Pancreas (tissue), 10 donors: ENCODE measurements at regions not wholly inside any gene's neighbourhood (a gene's known extent, or its start where the extent isn't known, plus 50 kb on each side); places are given as distances from the start of the nearest gene placed in this dataset.
"Not testable (repeated sequence)": the region's sequence is repeated elsewhere in the genome, so short reads cannot be mapped to it uniquely, and the experiment has no call there.

ENCODE experiments used
- ATAC-seq, 4 donors: fragments of 200-7000 bp; cut with Tn5 transposase; one replicate each; pipeline versions ENCODE4 v1.8.0 to v1.9.1; 2020; ENCODE audit warnings: mild to moderate bottlenecking in 4 of 4, moderate library complexity in 4 of 4
- DNase-seq, 6 donors: peaks; one replicate each; pipeline ENCODE4 v3.0.0-alpha.2; 2020
- FAIRE-seq: peaks from 2 replicates; lab custom pipeline; 2012; peaks lifted over from hg19 to GRCh38; lab: Jason Lieb, UNC
- H3K27ac ChIP-seq, 4 donors: fragments of 200-600 bp; sonication (generic); 1 replicate in 3 of 4; 2 replicates in 1 of 4; pipeline versions ENCODE4 v1.5.0 to v1.8.0; 2020
- H3K27me3 ChIP-seq, 4 donors: fragments of 200-600 bp; one replicate each; pipeline ENCODE4 v1.8.0; 2021
- H3K36me3 ChIP-seq, 3 donors: fragments of 200-600 bp; sonication (generic) in 1 of 3; one replicate each; pipeline versions ENCODE4 v1.5.0 to v1.8.0; 2020 to 2021
- H3K4me1 ChIP-seq, 3 donors: fragments of 200-600 bp; one replicate each; pipeline ENCODE4 v1.8.0; 2021
- H3K4me3 ChIP-seq, 4 donors: fragments of 200-600 bp; sonication (generic) in 2 of 4; one replicate each; pipeline versions ENCODE4 v1.5.0 to v1.8.0; 2020 to 2021
- H3K9me3 ChIP-seq, 4 donors: fragments of 200-600 bp; one replicate each; pipeline ENCODE4 v1.8.0; 2021
- WGBS, 2 donors: extraction: QIAGEN DNeasy Blood & Tissue Kit; methylation state at CpG; one replicate each; pipeline ENCODE4 v1.1.7; 2013; 5-methylcytosine and 5-hydroxymethylcytosine counted together
- intact Hi-C, 3 donors: fragments of 100-400 bp; cut with DNase I; formaldehyde crosslinking; loops; one replicate each; pipeline versions ENCODE4 v1.11.1 to v1.14.2; 2022
- TF ChIP-seq, protein P1 (sequence below), 4 donors: fragments of 200-600 bp; sonication (generic) in 3 of 4; IDR thresholded peaks; one replicate each; pipeline versions ENCODE4 v1.5.0 to v1.8.0; 2021; ENCODE audit warnings: antibody characterized with exemption in 4 of 4
- donor health status: healthy with polysubstance abuse.
- donor health status: DM: no; HTN: no; CAD: no; lungs with moderate emphysema.
- donor health status: DM: no; HTN: no; CAD: no.
- donor health status: control.
- donor health status: control.
- donor health status: Bipolar disorder and iron deficiency.
- donor health status: DM: yes; HTN: yes; CAD: no.
- donor health status: DM: no; HTN: no; CAD: no.
- donor health status: DM: no; HTN: no; CAD: no.
- donor health status: DM: yes; HTN: yes; CAD: no.

DNA sequence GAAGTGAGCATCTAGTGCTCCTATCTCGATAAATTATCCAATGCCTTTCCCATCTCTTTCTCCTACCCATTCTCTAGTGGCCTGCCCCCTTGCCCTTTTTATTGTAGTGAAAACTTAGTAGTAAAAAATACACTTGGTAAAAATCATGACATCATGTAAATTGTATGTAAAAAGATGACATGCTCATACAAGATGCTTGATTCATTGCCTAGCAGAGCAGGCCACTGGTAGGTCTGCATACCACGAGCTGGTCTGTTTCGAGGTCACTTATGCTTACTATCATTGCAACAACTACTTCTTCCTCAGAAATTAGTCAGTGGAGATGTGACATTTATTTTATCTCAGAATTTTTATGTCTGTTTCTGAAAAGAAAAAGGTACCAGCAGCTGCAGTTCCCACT is 177.3 kb downstream of the C9orf152 start:
- H3K4me3 ChIP-seq = no peak overlapping the region
- intact Hi-C loops = no loop called here
- no peaks in the 10 kb centered on the region for H3K27me3 ChIP-seq
- ATAC-seq (no peak), DNase-seq (no peak), FAIRE-seq (no peak)
- no peaks in the 10 kb centered on the region for H3K9me3 ChIP-seq
- H3K4me1 ChIP-seq = no peaks in the 10 kb centered on the region
- H3K36me3 ChIP-seq = no peaks in the 10 kb centered on the region
- H3K27ac ChIP-seq = no peak overlapping the region
- TF ChIP-seq, protein P1, sequence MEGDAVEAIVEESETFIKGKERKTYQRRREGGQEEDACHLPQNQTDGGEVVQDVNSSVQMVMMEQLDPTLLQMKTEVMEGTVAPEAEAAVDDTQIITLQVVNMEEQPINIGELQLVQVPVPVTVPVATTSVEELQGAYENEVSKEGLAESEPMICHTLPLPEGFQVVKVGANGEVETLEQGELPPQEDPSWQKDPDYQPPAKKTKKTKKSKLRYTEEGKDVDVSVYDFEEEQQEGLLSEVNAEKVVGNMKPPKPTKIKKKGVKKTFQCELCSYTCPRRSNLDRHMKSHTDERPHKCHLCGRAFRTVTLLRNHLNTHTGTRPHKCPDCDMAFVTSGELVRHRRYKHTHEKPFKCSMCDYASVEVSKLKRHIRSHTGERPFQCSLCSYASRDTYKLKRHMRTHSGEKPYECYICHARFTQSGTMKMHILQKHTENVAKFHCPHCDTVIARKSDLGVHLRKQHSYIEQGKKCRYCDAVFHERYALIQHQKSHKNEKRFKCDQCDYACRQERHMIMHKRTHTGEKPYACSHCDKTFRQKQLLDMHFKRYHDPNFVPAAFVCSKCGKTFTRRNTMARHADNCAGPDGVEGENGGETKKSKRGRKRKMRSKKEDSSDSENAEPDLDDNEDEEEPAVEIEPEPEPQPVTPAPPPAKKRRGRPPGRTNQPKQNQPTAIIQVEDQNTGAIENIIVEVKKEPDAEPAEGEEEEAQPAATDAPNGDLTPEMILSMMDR (IDR thresholded peaks at IDR 0.05) = no peak
- 82% methylated on average over 3 of the region's 3 CpGs for WGBS, 2 donors

DNA sequence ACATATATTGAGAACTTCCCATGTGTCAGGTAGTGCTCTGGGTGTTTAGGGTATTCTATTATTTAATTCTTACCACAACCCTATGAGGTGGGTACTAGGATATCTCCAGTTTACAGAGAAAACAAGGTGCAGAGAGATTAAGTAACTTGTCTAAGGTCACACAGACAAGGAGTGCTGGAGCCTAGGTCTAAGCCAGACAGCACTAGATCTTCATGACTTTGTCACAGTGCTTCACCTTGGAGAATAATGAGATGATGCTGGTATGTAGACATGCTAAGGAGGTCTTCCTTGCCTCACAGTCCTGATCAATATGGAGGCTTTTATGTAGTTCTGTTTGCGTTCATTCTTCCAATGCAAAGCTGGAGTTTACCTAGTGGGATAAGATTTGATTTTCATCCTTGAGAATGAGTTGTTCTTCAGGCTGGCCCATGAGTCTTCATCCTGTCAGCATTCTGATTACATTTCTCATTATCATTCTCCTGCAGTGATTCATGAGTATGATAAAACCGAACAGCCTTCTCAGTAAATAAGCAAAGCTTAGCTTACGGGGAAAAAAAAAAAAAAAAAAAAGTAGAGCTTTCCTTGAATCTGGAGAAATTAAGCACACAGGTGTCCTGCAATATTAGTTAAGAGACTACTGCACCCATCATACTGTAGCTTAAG is 176.3 kb downstream of the C9orf152 start:
- DNase-seq (no peak), ATAC-seq (no peak), FAIRE-seq (no peak)
- H3K27ac ChIP-seq = no peak overlapping the region
- H3K36me3 ChIP-seq = no peaks in the 10 kb centered on the region
- WGBS, 2 donors = 71 to 75% methylated on average over 3 of the region's 3 CpGs
- H3K27me3 ChIP-seq = no peaks in the 10 kb centered on the region
- intact Hi-C loops = no loop called here
- H3K4me3 ChIP-seq = no peak overlapping the region
- no peaks in the 10 kb centered on the region for H3K9me3 ChIP-seq
- TF ChIP-seq, protein P1 (IDR thresholded peaks at IDR 0.05) = no peak
- no peaks in the 10 kb centered on the region for H3K4me1 ChIP-seq

DNA sequence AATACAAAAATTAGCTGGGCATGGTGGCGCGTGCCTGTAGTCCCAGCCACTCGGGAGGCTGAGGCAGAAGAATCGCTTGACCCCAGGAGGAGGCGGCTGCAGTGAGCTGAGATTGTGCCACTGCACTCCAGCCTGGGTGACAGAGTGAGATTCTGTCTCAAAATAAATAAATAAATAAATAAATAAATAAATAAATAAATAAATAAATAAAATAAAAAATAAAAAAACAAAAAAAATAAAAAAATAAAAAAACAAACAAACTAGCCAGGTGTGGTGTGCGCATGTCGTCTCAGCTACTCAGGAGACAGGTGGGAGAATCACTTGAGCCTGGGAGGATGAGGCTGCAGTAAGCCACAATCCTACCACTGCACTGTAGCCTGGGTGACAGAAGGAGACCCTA is 175.4 kb downstream of the C9orf152 start:
- H3K27me3 ChIP-seq, ATAC-seq, H3K27ac ChIP-seq, H3K36me3 ChIP-seq, FAIRE-seq, H3K9me3 ChIP-seq, intact Hi-C loops, H3K4me1 ChIP-seq, DNase-seq, H3K4me3 ChIP-seq: not testable (repeated sequence)
- 94 to 96% methylated on average over 7 of the region's 7 CpGs for WGBS, 2 donors

DNA sequence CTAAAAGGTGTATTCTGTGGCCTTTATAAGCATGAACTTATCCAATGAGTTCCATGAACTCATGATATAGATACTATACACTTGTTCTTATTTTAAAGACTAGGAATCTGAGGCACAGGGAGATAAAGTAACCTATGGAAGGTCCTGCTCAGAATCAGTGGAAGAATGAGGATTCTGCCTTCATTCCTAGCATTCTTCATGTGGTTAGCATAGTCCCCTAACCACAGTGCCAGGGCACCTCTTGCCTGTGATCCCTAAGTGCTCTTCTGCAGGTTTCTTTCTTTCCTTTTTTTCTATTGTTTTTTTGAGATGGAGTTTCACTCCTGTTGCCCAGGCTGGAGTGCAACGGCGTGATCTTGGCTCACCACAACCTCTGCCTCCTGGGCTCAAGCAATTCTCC is 174.1 kb downstream of the C9orf152 start:
- Histone ChIP-seq H3K27ac (no peak overlapping the region), H3K4me1 (no peaks in the 10 kb centered on the region), H3K36me3 (no peaks in the 10 kb centered on the region), H3K27me3 (no peaks in the 10 kb centered on the region), H3K9me3 (no peaks in the 10 kb centered on the region), H3K4me3 (no peak overlapping the region)
- no peak for DNase-seq
- intact Hi-C loops = no loop called here
- 87 to 100% methylated on average over 2 of the region's 2 CpGs for WGBS, 2 donors
- no peak for FAIRE-seq
- TF ChIP-seq, protein P1 (IDR thresholded peaks at IDR 0.05) = no peak
- no peak for ATAC-seq

DNA sequence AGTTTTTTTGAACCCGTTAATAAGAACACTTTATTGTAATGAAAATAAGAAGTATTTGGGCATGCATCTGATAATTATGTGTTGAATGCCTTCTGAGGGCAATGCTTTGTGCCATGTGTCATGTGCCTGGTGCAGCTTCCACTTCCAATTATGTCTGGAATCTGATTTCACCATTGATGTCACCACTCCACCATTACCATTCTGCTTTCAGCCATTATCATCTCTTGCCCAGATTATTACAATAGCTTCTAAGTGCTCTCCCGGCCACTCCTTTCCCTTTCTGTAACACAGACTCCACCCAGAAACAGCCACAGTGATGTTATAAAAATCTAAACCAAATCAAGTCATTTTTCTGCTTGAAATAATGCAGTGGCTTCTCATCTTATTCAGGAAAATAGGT is 171.7 kb downstream of the C9orf152 start:
- intact Hi-C loops = no loop called here
- 81 to 90% methylated on average over 2 of the region's 2 CpGs for WGBS, 2 donors
- ATAC-seq (no peak), DNase-seq (no peak), FAIRE-seq (no peak)
- no peak overlapping the region for H3K4me3 ChIP-seq
- TF ChIP-seq, protein P1 (IDR thresholded peaks at IDR 0.05) = no peak
- H3K9me3 ChIP-seq = no peaks in the 10 kb centered on the region
- H3K4me1 ChIP-seq = no peaks in the 10 kb centered on the region
- H3K36me3 ChIP-seq = no peaks in the 10 kb centered on the region
- H3K27ac ChIP-seq = no peak overlapping the region
- no peaks in the 10 kb centered on the region for H3K27me3 ChIP-seq
